RPMI8226 (cell line): ENCODE measurements at regions not wholly inside any gene's neighbourhood (a gene's known extent, or its start where the extent isn't known, plus 50 kb on each side); places are given as distances from the start of the nearest gene placed in this dataset.
A peak's percentile ranks its signal among the peaks of the same experiment; 100 is the strongest.

Source experiments
- DNase-seq: peaks from one replicate; pipeline ENCODE4 v3.0.0-alpha.2; 2015

DNA sequence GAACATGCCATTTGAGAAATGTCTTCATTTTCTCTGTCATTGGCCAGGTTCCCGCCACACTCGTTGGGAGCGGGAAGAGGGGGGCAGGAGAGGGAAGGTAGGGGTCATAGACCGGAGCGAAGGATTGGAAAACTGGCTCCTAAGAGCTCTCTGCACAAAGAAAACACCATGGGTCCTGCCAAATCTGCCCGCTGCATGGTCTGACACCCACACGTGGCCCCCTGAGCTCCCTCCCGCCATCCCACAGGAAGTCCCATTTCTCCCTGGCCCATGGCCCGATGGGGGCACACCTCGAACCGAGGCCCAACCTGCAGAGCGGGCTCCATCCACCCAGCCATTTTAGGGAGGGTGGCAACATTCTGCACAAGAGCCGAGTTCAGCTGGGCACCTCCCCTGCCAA is 159.6 kb downstream of the SALL1 start:
- DNase-seq, result no peak

GRCh38 chr16:50991006-50991405 is 160.1 kb downstream of the SALL1 start:
- no peak for DNase-seq

- peak; percentile 91 for DNase-seq
Measured at GRCh38 chr16:50989047-50989446, 162.0 kb downstream of the SALL1 start.

- DNase-seq, result peak; percentile 91
Measured at GRCh38 chr16:50988441-50988840, 162.6 kb downstream of the SALL1 start.

GRCh38 chr16:50986453-50986852 is 164.6 kb downstream of the SALL1 start:
- DNase-seq, result no peak

DNA sequence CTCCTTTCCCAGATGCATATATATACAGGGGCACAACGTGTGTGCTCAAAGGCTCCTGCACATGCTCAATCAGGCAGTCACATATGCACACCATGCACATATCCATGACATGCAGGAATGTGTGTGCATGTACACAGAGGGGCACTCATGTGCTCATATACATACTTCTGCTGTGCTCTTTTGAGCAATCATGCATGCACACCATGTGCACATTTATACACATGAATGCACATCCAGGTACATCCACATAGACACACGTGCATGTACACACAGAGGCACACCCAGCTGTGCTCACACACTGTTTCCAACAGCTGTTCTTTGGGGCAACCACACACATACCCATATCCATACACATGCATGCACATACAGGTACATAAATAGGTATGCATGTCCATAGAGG is 165.3 kb downstream of the SALL1 start:
- no peak for DNase-seq

DNA sequence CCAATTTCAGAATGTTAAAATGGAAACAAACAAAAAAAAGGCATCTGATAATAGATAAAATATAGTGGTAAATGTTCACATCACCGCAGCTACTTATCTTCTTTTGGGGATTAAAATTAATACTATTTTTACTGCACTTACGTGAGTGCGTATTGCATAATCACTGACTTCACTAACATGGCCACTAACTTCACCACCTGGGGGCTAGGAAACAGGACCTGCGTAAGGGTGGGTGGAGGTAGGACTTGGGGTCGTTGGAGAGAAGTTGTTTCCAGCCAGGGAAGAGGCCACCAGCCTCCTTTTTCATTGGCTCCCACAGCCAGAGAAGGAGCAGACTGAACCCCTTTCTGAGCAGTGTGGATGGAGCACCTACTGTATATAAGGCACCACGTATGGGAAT is 166.4 kb downstream of the SALL1 start:
- no peak for DNase-seq

- DNase-seq, result no peak
Measured at GRCh38 chr16:50982808-50983207, 168.3 kb downstream of the SALL1 start.

GRCh38 chr16:50981951-50982350 is 169.1 kb downstream of the SALL1 start:
- no peak for DNase-seq

GRCh38 chr16:50980666-50981065 is 170.4 kb downstream of the SALL1 start:
- no peak for DNase-seq

GRCh38 chr16:50979806-50980620 is 171.1 kb downstream of the SALL1 start:
- DNase-seq, result no peak

DNA sequence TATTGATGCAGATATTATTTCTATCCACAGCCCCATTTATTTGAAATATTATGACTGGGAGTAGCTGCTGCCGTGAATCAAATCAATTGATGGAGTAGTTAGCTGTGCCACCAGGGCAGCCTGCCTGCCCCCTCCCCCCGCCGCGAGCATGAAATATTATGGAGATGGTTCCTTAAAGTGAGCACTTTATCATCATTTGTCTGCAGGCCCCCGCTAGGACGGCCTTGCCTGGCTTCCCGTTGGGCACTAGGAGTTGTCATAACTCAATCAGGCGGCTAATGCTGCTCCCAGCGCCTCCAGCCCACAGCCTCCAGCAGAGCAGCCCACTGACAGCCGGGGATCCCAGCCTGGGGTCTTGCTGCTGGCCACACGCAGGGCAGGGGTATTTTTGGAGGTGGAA is 173.9 kb downstream of the SALL1 start:
- no peak for DNase-seq

GRCh38 chr16:50974438-50975036 is 176.5 kb downstream of the SALL1 start:
- peak; percentile 85 for DNase-seq

DNA sequence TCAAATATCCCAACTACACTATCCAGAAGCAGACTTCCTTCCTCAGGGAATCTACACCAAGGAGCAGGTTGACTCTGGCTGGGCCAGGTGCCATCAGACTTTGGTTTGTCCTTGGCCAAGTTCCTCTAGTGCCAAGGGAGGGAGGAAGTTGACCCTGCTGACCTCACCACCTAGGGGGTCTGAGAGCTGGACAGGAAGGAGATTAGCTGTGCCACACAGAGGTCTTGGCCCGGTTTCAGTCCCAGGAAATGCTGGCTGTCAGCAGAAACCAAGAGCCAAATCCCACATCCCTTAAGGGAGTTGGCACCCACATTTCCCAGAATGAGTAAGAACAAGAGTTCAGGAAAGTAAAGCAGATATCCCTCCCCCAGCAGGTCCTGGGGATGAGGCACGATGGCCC is 178.2 kb downstream of the SALL1 start:
- DNase-seq, result no peak

- DNase-seq, result peak; percentile 59
Measured at GRCh38 chr16:50970281-50970680, 180.8 kb downstream of the SALL1 start.

DNA sequence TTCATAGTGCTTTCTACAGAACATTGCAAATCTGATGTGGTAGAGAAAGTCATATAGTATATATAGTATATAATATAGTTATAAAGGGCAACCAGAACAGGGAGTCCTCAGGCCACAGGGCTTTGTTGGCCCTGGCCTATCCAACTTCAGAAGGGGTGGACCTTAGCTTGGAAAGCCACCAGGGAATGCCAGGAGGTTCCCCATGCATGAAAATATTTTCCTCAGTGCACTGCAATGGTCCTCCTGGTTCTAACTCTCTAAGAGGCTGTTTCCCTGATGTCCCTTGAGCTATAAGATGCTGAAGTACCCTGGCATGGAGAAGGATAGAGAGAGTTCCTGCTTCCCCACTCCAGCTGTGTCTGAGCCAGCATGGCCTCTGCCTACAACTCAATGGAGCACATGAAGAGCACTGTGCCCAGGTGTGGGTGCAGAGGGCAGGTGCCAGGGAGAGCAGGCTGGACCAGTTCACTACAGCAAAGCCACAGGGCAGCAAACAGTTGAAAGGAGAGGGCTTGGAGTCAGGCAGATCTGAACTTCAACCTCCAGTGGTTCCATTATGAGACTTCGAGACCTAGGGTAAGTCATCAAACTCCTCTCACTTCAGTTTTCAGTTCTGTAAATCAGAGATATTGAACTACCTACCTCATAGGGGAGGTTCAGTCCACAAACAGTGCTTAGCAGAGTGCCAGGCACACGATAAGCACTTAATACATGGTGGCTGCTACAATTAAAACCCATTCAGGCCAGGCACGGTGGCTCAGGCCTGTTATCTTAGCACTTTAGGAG is 183.1 kb downstream of the SALL1 start:
- peak; percentile 16 for DNase-seq

DNA sequence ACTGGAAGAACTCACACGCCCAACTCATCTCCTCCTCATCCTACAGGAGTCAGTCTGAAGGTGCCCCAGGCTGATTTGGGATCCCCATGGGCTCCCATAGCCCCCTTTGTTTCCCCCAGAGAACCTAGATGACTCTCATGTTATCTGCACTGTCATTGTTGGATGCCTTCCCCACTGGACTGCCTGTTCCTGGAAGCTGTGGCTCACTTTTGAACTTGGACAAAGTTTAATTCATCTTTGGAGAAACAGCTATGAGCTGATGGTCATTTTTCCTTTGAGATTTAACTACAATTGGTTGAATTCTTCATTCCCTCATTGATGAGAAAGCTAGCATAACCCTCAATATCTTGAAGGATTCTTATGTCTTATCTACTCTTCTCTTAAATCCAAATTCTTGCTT is 186.6 kb downstream of the SALL1 start:
- no peak for DNase-seq

DNA sequence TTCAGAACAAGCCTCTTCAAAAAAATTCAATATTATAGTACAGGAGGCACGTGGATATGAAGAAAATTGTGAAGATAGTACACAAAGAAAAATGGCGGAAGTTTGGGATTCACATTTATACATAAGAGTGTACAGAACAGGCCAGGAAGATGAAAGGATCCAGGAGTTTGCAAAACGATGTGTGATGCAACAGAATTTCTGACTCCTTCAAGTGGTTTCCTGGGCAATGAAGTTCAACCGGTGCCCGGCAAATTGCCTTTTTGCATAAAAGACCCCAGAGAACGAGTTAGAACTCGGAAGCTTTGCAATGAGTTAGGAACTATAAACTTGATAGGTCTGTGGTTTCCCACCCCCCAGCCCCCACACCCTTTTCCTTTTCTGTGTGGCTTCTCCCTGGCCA is 189.1 kb downstream of the SALL1 start:
- no peak for DNase-seq

DNA sequence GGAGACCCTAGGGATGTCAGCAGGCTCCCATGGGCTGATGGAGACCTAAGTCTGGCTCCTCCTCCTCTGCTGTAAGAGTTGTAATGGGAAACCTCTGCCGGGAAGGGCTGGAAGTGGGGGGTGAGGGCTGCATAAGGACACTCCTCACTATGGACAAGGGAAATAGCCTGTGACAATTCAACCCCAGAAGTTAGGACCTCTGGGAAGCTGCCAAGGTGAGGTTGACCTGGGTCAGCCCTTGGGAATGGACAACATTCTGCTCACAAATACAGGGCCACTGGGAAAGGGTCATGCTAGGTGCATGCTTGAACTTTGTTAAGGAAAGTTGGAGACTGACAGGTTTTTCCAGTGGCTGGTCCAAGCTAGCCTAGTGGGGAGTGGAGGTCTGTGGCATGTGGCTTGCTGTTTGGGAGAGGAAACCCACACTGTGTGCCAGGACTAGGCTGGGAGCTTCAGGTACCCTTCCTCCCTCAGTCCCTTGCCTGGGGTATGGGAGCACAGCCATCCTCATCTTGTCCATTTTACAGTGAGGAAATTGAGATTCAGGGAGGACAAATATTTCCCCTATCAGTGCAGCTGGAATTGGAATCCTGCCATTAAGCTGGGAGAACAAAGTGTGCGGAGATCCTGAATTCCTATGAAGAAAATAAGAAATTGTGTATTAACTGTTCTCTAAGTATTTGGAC is 190.4 kb downstream of the SALL1 start:
- no peak for DNase-seq

- DNase-seq, result no peak
Measured at GRCh38 chr16:50957056-50957455, 194.0 kb downstream of the SALL1 start.

- no peak for DNase-seq
Measured at GRCh38 chr16:50956637-50957036, 194.4 kb downstream of the SALL1 start.

DNA sequence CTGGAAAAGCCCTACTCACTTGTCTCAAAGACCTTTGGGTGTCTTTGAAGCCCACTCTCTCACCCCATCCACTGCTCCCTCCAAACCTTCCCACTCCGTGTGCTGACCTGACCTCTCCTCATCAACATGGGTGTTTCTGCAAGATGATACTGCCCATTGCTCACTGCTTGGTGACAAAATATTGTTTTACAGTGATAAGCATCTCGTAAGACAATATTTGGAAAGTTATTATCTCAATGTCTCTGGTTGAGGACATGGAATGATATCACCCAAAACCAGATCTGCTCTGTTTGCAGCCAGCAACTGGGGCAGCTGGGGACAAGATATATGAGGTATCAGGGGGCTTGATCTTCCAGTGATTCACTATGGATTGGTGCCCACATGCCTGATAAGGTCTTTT is 195.8 kb downstream of the SALL1 start:
- DNase-seq, result no peak

DNA sequence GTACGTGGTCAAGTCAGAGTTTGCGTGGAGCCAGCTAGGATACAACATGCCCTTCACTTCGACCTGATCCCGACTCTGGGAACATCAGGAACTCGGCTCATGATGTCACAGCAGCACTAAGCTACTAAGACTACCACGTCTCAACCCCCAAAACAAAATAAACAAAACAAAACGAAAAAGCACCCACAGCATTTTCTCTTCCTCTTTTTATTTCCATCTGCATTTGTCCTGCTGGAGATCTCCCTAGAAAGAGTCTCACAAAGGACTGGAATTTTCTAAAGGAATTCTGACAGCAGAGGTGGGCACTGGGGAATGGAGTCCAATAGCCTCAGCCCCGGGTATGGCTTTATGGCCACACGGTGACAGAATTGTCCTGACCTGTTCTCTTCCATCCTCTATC is 196.6 kb downstream of the SALL1 start:
- DNase-seq, result peak; percentile 16
